PC-3 (cell line): ENCODE measurements at regions not wholly inside any gene's neighbourhood (a gene's known extent, or its start where the extent isn't known, plus 50 kb on each side); places are given as distances from the start of the nearest gene placed in this dataset.

Experiments used
- ATAC-seq: fragments of 200-7000 bp; cut with Tn5 transposase; 2 replicates; pipeline ENCODE4 v1.9.1; 2020; ENCODE audit warnings: mild to moderate bottlenecking, moderate library complexity
- BruUV-seq: library from RNA; stranded (reverse); fragments of 400-500 nt; replicated peaks from 2 replicates; lab custom pipeline; 2021; lab: Mats Ljungman, UMichigan
- CTCF ChIA-PET: fragments of 300-600 bp; sonication (Branson Sonifier 250); formaldehyde crosslinking; loops from one replicate; lab custom pipeline; 2022; ENCODE audit warnings: antibody characterized with exemption; lab: Charles Lee
- POLR2A ChIA-PET: fragments of 300-600 bp; sonication (Branson Sonifier 250); formaldehyde crosslinking; loops from one replicate; lab custom pipeline; 2022; ENCODE audit warnings: antibody characterized with exemption; ENCODE audit not compliant: unreplicated experiment; lab: Charles Lee
- DNase-seq: peaks from one replicate; pipeline ENCODE4 v3.0.0-alpha.2; 2015
- H2AFZ ChIP-seq: fragments of 300-600 bp; sonication (generic); 2 replicates; pipeline ENCODE4 v1.6.0; 2016; ENCODE audit warnings: antibody characterized with exemption, low read length
- H3F3A ChIP-seq: fragments of 300-600 bp; sonication (generic); one replicate; pipeline ENCODE4 v1.6.0; 2017; ENCODE audit warnings: antibody characterized with exemption, low read length, control low read depth, mild to moderate bottlenecking; ENCODE audit not compliant: unreplicated experiment
- H3K27ac ChIP-seq: fragments of 300-600 bp; sonication (generic); 2 replicates; pipeline ENCODE4 v1.5.1; 2016; ENCODE audit warnings: mild to moderate bottlenecking, low read length
- H3K27me3 ChIP-seq: fragments of 300-600 bp; sonication (generic); 2 replicates; pipeline ENCODE4 v1.6.1; 2016; ENCODE audit warnings: low read length, mixed read lengths
- H3K36me3 ChIP-seq: fragments of 300-600 bp; sonication (generic); 2 replicates; pipeline ENCODE4 v1.6.1; 2016; ENCODE audit warnings: low read depth, mixed run types, low read length, mixed read lengths
- H3K4me1 ChIP-seq: fragments of 300-600 bp; sonication (generic); 2 replicates; pipeline ENCODE4 v1.5.1; 2016; ENCODE audit warnings: low read length; ENCODE audit not compliant: insufficient read depth
- H3K4me2 ChIP-seq: fragments of 300-600 bp; sonication (generic); 2 replicates; pipeline ENCODE4 v1.6.0; 2016; ENCODE audit warnings: low read length
- H3K4me3 ChIP-seq: fragments of 300-600 bp; sonication (generic); 2 replicates; pipeline ENCODE4 v1.5.1; 2016; ENCODE audit warnings: mild to moderate bottlenecking, low read length, mixed read lengths
- H3K79me2 ChIP-seq: fragments of 300-600 bp; sonication (generic); 2 replicates; pipeline ENCODE4 v1.6.1; 2017; ENCODE audit warnings: low read length, mixed read lengths
- H3K9ac ChIP-seq: fragments of 300-600 bp; sonication (generic); 2 replicates; pipeline ENCODE4 v1.6.0; 2016; ENCODE audit warnings: mild to moderate bottlenecking, low read length
- H3K9me2 ChIP-seq: fragments of 300-600 bp; sonication (generic); replicated peaks from 2 replicates; pipeline ENCODE4 v1.6.1; 2016; ENCODE audit warnings: mixed run types, low read length, mixed read lengths
- H3K9me3 ChIP-seq: fragments of 300-600 bp; sonication (generic); 2 replicates; pipeline ENCODE4 v1.6.1; 2016; ENCODE audit warnings: low read length, mixed read lengths
- H4K20me1 ChIP-seq: fragments of 300-600 bp; sonication (generic); 2 replicates; pipeline ENCODE4 v1.6.1; 2016; ENCODE audit warnings: low read length, mixed read lengths
- EZH2 ChIP-seq: fragments of 300-600 bp; sonication (generic); IDR thresholded peaks from one replicate; pipeline ENCODE4 v1.6.1; 2017; ENCODE audit warnings: antibody characterized with exemption, mild to moderate bottlenecking, low read length; ENCODE audit not compliant: unreplicated experiment
- EZH2phosphoT487 ChIP-seq: fragments of 300-600 bp; sonication (generic); IDR thresholded peaks from 2 replicates; pipeline ENCODE4 v1.6.1; 2018; ENCODE audit warnings: mild to moderate bottlenecking, antibody characterized with exemption, low read length, borderline replicate concordance
- intact Hi-C: fragments of 100-400 bp; cut with micrococcal nuclease; formaldehyde crosslinking; loops from 2 replicates; pipeline ENCODE4 v1.9.0; 2023
- TF ChIP-seq, protein P1 (sequence below): fragments of 300-600 bp; sonication (generic); conservative IDR thresholded peaks from 2 replicates; pipeline ENCODE4 v1.5.1; 2017; ENCODE audit warnings: antibody characterized with exemption, low read depth, mild to moderate bottlenecking, low read length

GRCh38 chr14:83548061-83548839 is 1981.7 kb upstream of the FLRT2 start:
- intact Hi-C loops: no loop called here
- Histone ChIP-seq H3K4me1 (no peaks in the 10 kb centered on the region), H3K27me3 (no peaks in the 10 kb centered on the region), H3K4me3 (no peak overlapping the region), H3K36me3 (no peaks in the 10 kb centered on the region), H2AFZ (no peak overlapping the region), H3K9me2 (no peaks in the 10 kb centered on the region), H4K20me1 (no peaks in the 10 kb centered on the region), H3K79me2 (no peaks in the 10 kb centered on the region), H3K9ac (no peak overlapping the region), H3K4me2 (no peak overlapping the region), H3K27ac (no peak overlapping the region), H3K9me3 (no peaks in the 10 kb centered on the region), H3F3A (no peaks in the 10 kb centered on the region)
- TF ChIP-seq EZH2phosphoT487 (no peak), EZH2 (no peak)
- TF ChIP-seq, protein P1, sequence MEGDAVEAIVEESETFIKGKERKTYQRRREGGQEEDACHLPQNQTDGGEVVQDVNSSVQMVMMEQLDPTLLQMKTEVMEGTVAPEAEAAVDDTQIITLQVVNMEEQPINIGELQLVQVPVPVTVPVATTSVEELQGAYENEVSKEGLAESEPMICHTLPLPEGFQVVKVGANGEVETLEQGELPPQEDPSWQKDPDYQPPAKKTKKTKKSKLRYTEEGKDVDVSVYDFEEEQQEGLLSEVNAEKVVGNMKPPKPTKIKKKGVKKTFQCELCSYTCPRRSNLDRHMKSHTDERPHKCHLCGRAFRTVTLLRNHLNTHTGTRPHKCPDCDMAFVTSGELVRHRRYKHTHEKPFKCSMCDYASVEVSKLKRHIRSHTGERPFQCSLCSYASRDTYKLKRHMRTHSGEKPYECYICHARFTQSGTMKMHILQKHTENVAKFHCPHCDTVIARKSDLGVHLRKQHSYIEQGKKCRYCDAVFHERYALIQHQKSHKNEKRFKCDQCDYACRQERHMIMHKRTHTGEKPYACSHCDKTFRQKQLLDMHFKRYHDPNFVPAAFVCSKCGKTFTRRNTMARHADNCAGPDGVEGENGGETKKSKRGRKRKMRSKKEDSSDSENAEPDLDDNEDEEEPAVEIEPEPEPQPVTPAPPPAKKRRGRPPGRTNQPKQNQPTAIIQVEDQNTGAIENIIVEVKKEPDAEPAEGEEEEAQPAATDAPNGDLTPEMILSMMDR: no peak
- ChIA-PET CTCF (no interaction called here), POLR2A (no interaction called here)
- peak; percentile 25 for DNase-seq
- BruUV-seq: no TSS peak
- no peak for ATAC-seq

GRCh38 chr14:83556065-83556464 is 1973.9 kb upstream of the FLRT2 start:
- Histone ChIP-seq H3K4me1 (no peaks in the 10 kb centered on the region), H3K9ac (no peak overlapping the region), H3K4me2 (no peak overlapping the region), H3K9me2 (no peaks in the 10 kb centered on the region), H3K36me3 (no peaks in the 10 kb centered on the region), H2AFZ (no peak overlapping the region), H3F3A (no peaks in the 10 kb centered on the region), H4K20me1 (no peaks in the 10 kb centered on the region), H3K9me3 (no peaks in the 10 kb centered on the region), H3K4me3 (no peak overlapping the region), H3K79me2 (no peaks in the 10 kb centered on the region), H3K27ac (no peak overlapping the region), H3K27me3 (no peaks in the 10 kb centered on the region)
- TF ChIP-seq EZH2 (no peak), EZH2phosphoT487 (no peak)
- TF ChIP-seq, protein P1: no peak
- DNase-seq (no peak), ATAC-seq (no peak)
- CTCF ChIA-PET: no interaction called here
- intact Hi-C loops: no loop called here
- no TSS peak for BruUV-seq
- POLR2A ChIA-PET: no interaction called here

DNA sequence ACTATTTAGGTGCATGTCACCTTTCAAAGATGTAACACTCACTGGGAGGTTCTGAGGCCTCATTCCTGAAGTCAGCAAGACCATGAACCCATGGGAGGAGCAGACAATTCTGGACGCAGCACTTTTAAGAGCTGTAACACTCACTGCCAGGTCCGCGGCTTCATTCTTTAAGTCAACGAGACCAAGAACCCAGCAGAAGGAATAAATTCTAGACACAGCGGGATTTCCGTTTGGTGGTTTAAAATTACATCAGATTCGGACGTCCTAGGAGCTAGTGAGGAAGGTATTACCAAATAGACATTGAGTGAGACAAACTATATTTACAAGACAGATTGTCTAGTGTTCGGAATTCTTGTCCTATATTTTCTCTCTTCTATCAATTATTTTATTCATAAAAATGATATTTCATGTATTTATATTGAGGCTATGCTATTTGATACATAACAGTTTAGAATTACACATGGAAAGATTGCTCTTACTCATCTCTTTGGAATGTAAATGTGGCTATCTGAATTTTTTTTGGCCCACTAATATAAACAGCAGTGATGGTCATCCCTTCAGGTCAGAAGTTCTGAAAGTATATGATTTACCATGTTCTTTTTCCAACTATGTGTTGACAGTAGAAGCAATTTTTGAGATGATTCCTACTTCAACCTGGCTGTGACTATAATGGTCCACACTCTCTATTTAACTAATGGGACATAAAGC is 1973.0 kb upstream of the FLRT2 start:
- peak; percentile 68 for DNase-seq
- no peaks in the 10 kb centered on the region for H3K79me2 ChIP-seq
- no peaks in the 10 kb centered on the region for H3K9me3 ChIP-seq
- H3K4me1 ChIP-seq: no peaks in the 10 kb centered on the region
- H4K20me1 ChIP-seq: no peaks in the 10 kb centered on the region
- no peak overlapping the region for H3K27ac ChIP-seq
- ChIA-PET POLR2A (no interaction called here), CTCF (no interaction called here)
- TF ChIP-seq, protein P1: no peak
- TF ChIP-seq EZH2phosphoT487 (no peak), EZH2 (no peak)
- H2AFZ ChIP-seq: no peak overlapping the region
- H3K36me3 ChIP-seq: no peaks in the 10 kb centered on the region
- H3K9me2 ChIP-seq: no peaks in the 10 kb centered on the region
- H3K4me3 ChIP-seq: no peak overlapping the region
- BruUV-seq: no TSS peak
- no peak for ATAC-seq
- H3K9ac ChIP-seq: no peak overlapping the region
- no peaks in the 10 kb centered on the region for H3K27me3 ChIP-seq
- intact Hi-C loops: no loop called here
- H3F3A ChIP-seq: no peaks in the 10 kb centered on the region
- H3K4me2 ChIP-seq: no peak overlapping the region
